NT2/D1 (cell line): ENCODE measurements at regions not wholly inside any gene's neighbourhood (a gene's known extent, or its start where the extent isn't known, plus 50 kb on each side); places are given as distances from the start of the nearest gene placed in this dataset.

Experiments used
- DNase-seq: peaks from one replicate; pipeline ENCODE4 v3.0.0-alpha.2; 2011; ENCODE audit warnings: low read depth, low spot score
- H3K27me3 ChIP-seq: 2 replicates; pipeline ENCODE4 v1.6.0; 2011; ENCODE audit warnings: mild to moderate bottlenecking; ENCODE audit not compliant: insufficient read length, insufficient read depth
- H3K36me3 ChIP-seq: 2 replicates; pipeline ENCODE4 v1.6.1; 2011; ENCODE audit warnings: mild to moderate bottlenecking, low read length, mixed read lengths; ENCODE audit not compliant: insufficient read depth, insufficient read length
- H3K4me1 ChIP-seq: 2 replicates; pipeline ENCODE4 v1.5.1; 2011; ENCODE audit not compliant: insufficient read depth, insufficient read length
- H3K4me3 ChIP-seq: 2 replicates; pipeline ENCODE4 v1.5.1; 2011; ENCODE audit warnings: low read depth; ENCODE audit not compliant: insufficient read length
- H3K9ac ChIP-seq: 2 replicates; pipeline ENCODE4 v1.6.0; 2011; ENCODE audit warnings: low read depth; ENCODE audit not compliant: insufficient read length
- H3K9me3 ChIP-seq: 2 replicates; pipeline ENCODE4 v1.5.1; 2011; ENCODE audit warnings: mild to moderate bottlenecking, low read length; ENCODE audit not compliant: insufficient read depth
- SUZ12 ChIP-seq: IDR thresholded peaks from 2 replicates; pipeline ENCODE4 v1.6.1; 2011; ENCODE audit not compliant: insufficient read length, insufficient read depth; ENCODE audit errors: extremely low read depth
- YY1 ChIP-seq: IDR thresholded peaks from 2 replicates; pipeline ENCODE4 v1.6.1; 2011; ENCODE audit not compliant: insufficient read length, insufficient read depth
- ZNF274 ChIP-seq: IDR thresholded peaks from 2 replicates; pipeline ENCODE4 v1.6.1; 2011; ENCODE audit warnings: mild to moderate bottlenecking, low read depth, low read length

GRCh38 chr1:209046935-209047334 lies 536.6 kb upstream of the CAMK1G start:
- H3K4me1 ChIP-seq: no peaks in the 10 kb centered on the region
- no peaks in the 10 kb centered on the region for H3K27me3 ChIP-seq
- TF ChIP-seq YY1: no peak
- TF ChIP-seq ZNF274: no peak
- TF ChIP-seq SUZ12: no peak
- no peak overlapping the region for H3K4me3 ChIP-seq
- DNase-seq: no peak
- H3K36me3 ChIP-seq: no peaks in the 10 kb centered on the region
- H3K9ac ChIP-seq: no peak overlapping the region
- no peaks in the 10 kb centered on the region for H3K9me3 ChIP-seq

- no peaks in the 10 kb centered on the region for H3K4me1 ChIP-seq
- H3K27me3 ChIP-seq: no peaks in the 10 kb centered on the region
- H3K9me3 ChIP-seq: no peaks in the 10 kb centered on the region
- no peak overlapping the region for H3K9ac ChIP-seq
- TF ChIP-seq SUZ12 (no peak), ZNF274 (no peak), YY1 (no peak)
- H3K36me3 ChIP-seq: no peaks in the 10 kb centered on the region
- no peak for DNase-seq
- H3K4me3 ChIP-seq: no peak overlapping the region
Measured at GRCh38 chr1:209048941-209049669, 534.4 kb upstream of the CAMK1G start.

GRCh38 chr1:209051570-209051969 lies 531.9 kb upstream of the CAMK1G start:
- no peak for TF ChIP-seq ZNF274
- no peak for TF ChIP-seq YY1
- Histone ChIP-seq H3K9me3 (0 out of 2 replicates have a peak, but pooled peaks cover under 1% of the 10 kb centered on the region), H3K9ac (no peak overlapping the region), H3K36me3 (no peaks in the 10 kb centered on the region), H3K4me1 (no peaks in the 10 kb centered on the region), H3K4me3 (no peak overlapping the region), H3K27me3 (no peaks in the 10 kb centered on the region)
- no peak for DNase-seq

- H3K36me3 ChIP-seq: no peaks in the 10 kb centered on the region
- no peaks in the 10 kb centered on the region for H3K4me1 ChIP-seq
- no peak overlapping the region for H3K4me3 ChIP-seq
- H3K9ac ChIP-seq: no peak overlapping the region
- no peak for TF ChIP-seq SUZ12
- TF ChIP-seq YY1: no peak
- no peak for TF ChIP-seq ZNF274
- H3K9me3 ChIP-seq: peaks cover 12% of the 10 kb centered on the region; the same call in 1 of the 2 replicates
- no peak for DNase-seq
- no peaks in the 10 kb centered on the region for H3K27me3 ChIP-seq
Measured at GRCh38 chr1:209053587-209053986, 529.9 kb upstream of the CAMK1G start.

GRCh38 chr1:209057083-209057482 lies 526.4 kb upstream of the CAMK1G start:
- H3K36me3 ChIP-seq: no peaks in the 10 kb centered on the region
- no peaks in the 10 kb centered on the region for H3K27me3 ChIP-seq
- no peak overlapping the region for H3K4me3 ChIP-seq
- H3K9me3 ChIP-seq: peaks cover 12% of the 10 kb centered on the region; the same call in 1 of the 2 replicates
- no peak for TF ChIP-seq YY1
- TF ChIP-seq ZNF274: no peak
- TF ChIP-seq SUZ12: no peak
- H3K4me1 ChIP-seq: no peaks in the 10 kb centered on the region
- DNase-seq: no peak
- no peak overlapping the region for H3K9ac ChIP-seq

- H3K27me3 ChIP-seq: no peaks in the 10 kb centered on the region
- H3K4me1 ChIP-seq: no peaks in the 10 kb centered on the region
- DNase-seq: no peak
- no peak for TF ChIP-seq YY1
- TF ChIP-seq SUZ12: no peak
- no peak for TF ChIP-seq ZNF274
- H3K9me3 ChIP-seq: peaks cover 12% of the 10 kb centered on the region; the same call in 1 of the 2 replicates
- H3K4me3 ChIP-seq: no peak overlapping the region
- no peak overlapping the region for H3K9ac ChIP-seq
- H3K36me3 ChIP-seq: no peaks in the 10 kb centered on the region
Measured at GRCh38 chr1:209057901-209058300, 525.6 kb upstream of the CAMK1G start.

- no peaks in the 10 kb centered on the region for H3K27me3 ChIP-seq
- H3K36me3 ChIP-seq: no peaks in the 10 kb centered on the region
- H3K9me3 ChIP-seq: peaks cover 12% of the 10 kb centered on the region; the same call in 1 of the 2 replicates
- TF ChIP-seq ZNF274 (no peak), SUZ12 (no peak), YY1 (no peak)
- no peak overlapping the region for H3K9ac ChIP-seq
- H3K4me3 ChIP-seq: no peak overlapping the region
- H3K4me1 ChIP-seq: peaks cover 4% of the 10 kb centered on the region
- no peak for DNase-seq
Measured at GRCh38 chr1:209059376-209059775, 524.1 kb upstream of the CAMK1G start.

- Histone ChIP-seq H3K4me3 (no peak overlapping the region), H3K36me3 (no peaks in the 10 kb centered on the region), H3K4me1 (peaks cover 4% of the 10 kb centered on the region), H3K27me3 (no peaks in the 10 kb centered on the region), H3K9ac (no peak overlapping the region), H3K9me3 (peaks cover 12% of the 10 kb centered on the region; the same call in 1 of the 2 replicates)
- no peak for DNase-seq
- TF ChIP-seq YY1 (no peak), SUZ12 (no peak), ZNF274 (no peak)
Measured at GRCh38 chr1:209059981-209060380, 523.5 kb upstream of the CAMK1G start.
